ENCODE measurements at regions not wholly inside any gene's neighbourhood (a gene's known extent, or its start where the extent isn't known, plus 50 kb on each side); places are given as distances from the start of the nearest gene placed in this dataset.

- TF ChIP-seq CTCF (IDR thresholded peaks at IDR 0.05) (no peak), RORB (CRISPR knock-in tag; IDR thresholded peaks at IDR 0.05) (no peak), PRDM15 (CRISPR knock-in tag; IDR thresholded peaks at IDR 0.05) (no peak), MAX (CRISPR knock-in tag; IDR thresholded peaks at IDR 0.05) (no peak), USF1 (CRISPR knock-in tag; IDR thresholded peaks at IDR 0.05) (no peak), NR2C2 (CRISPR knock-in tag; IDR thresholded peaks at IDR 0.05) (no peak), KAT7 (CRISPR knock-in tag; IDR thresholded peaks at IDR 0.05; ENCODE audit: borderline replicate concordance) (no peak), NFYB (CRISPR knock-in tag; conservative IDR thresholded peaks at IDR 0.05; ENCODE audit: low read depth) (no peak), IRF2 (CRISPR knock-in tag; IDR thresholded peaks at IDR 0.05; ENCODE audit: borderline replicate concordance, low read depth) (no peak), MYBL2 (CRISPR knock-in tag; IDR thresholded peaks at IDR 0.05) (no peak), NR3C1 (CRISPR knock-in tag; conservative IDR thresholded peaks at IDR 0.05; ENCODE audit: low read depth) (no peak), JAZF1 (CRISPR knock-in tag; IDR thresholded peaks at IDR 0.05) (no peak)
These were observed 165.6 kb downstream of the PLPP3 start for GRCh38 chr1:56413671-56414199.
